Non-pigmented ciliary epithelial cell (primary cell): ENCODE measurements at regions not wholly inside any gene's neighbourhood (a gene's known extent, or its start where the extent isn't known, plus 50 kb on each side); places are given as distances from the start of the nearest gene placed in this dataset.

ENCODE experiments used
- DNase-seq: peaks from one replicate; pipeline ENCODE4 v3.0.0-alpha.2; 2010; ENCODE audit warnings: low read depth

- DNase-seq: no peak
Observed at GRCh38 chr6:14635934-14636591, 518.5 kb downstream of the CD83 start.

DNA sequence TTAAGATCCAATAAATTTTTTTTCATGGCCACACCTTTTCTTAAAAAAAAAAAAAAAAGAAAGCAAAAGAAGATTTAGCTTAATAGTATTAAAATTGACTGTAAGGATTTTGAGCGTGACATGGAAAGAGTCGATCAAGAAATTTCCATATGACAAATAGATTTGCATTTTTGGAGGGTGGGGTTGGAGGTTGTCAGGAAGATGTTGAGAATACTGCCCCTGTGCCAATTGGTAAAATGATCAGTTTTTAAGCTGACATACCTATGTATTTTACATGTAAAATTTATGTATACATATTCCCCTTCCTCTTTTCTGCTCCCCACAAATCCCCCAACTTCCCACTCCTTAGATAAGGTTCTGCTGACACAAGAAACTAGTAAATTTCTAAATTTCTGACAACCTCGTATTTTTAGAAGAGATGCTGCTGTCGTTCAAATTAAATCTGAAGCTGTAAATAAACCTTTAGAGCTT, 520.9 kb downstream of the CD83 start:
- no peak for DNase-seq

- DNase-seq: no peak
Observed at GRCh38 chr6:14638906-14639761, 521.6 kb downstream of the CD83 start.

DNA sequence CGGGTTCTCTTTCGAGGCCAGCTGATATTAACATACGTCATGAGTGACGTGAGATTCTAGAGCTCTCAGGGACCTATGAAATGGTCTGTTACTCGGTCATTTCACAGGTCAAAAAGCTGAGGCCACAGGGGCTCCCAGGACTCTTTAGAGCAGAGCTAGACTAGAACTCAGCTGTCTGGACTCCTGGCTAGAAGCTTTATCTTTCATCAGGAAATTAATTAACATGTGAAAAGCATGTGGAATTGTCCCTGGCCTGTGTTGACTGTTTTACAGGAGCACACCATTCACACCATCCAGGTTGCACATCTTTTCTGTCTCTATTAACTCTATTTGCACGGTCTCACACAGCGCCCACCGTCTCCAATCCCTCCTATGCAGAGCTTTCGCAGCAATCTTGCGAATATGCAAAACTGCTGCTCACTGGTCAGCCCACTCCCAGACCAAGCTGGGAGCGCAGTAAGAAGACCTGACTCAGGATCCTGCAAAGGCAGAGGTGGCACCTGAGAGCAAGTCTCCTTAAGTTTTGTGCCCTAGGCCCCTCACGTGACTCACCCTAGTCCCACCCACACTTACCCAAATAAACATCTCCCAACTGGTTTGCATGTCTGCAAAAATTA, 522.5 kb downstream of the CD83 start:
- DNase-seq: no peak

- no peak for DNase-seq
Observed at GRCh38 chr6:14640631-14641030, 523.1 kb downstream of the CD83 start.

DNA sequence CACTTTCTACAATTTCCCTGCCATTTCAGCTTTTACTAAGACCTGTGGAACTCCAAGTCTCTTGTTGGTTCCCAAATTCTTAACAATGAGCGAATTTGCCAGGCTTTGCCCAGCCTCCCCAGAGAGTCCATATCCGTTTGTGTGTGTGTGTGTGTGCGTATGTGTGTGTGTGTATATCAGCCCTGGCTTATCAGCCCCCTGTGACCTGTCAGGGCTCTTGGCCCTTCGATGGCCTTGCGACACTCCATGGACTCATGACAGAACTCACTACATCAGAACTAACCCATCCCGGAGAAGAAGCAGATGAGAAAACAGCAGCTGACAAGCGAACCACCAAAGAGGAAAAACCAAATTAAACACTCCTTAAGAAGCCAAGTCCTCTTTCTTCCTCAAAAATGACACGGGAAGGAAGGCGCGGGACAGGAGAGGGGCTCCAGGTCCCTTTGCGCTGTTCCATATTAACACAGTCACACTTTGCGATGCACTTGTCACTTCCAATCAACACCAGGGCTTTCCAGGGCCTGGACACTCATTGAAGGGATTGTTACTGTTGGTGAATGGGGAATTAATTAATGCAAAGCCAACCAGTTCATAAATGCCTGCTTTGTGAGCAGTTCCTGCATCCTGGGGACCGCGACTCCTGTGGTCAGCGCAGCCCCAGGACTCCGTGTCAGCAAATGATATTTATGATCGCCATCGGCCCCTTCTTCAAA, 524.0 kb downstream of the CD83 start:
- no peak for DNase-seq

- no peak for DNase-seq
Observed at GRCh38 chr6:14642136-14642505, 524.5 kb downstream of the CD83 start.

DNA sequence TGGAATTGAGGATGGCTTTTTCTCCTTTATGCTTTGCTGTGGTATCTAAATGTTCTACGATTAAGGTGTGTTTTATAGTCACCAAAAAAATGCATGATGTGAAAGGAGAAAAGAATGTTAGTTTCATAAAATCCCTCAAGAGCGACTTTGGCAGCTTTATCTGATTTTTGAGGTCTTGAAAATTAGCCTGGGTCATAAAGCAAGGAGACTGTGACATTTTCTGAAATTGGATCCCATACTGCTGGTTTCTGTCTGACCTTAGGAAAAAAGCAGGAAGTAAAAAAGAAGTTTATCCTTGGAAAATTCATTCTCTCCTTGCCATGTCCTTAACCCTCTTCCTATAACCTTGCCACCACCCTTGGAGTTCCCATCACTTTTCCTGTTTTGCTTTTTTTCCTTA, 525.3 kb downstream of the CD83 start:
- no peak for DNase-seq

- no peak for DNase-seq
Observed at GRCh38 chr6:14644381-14644780, 526.8 kb downstream of the CD83 start.

GRCh38 chr6:14645221-14645620, 527.6 kb downstream of the CD83 start:
- no peak for DNase-seq

DNA sequence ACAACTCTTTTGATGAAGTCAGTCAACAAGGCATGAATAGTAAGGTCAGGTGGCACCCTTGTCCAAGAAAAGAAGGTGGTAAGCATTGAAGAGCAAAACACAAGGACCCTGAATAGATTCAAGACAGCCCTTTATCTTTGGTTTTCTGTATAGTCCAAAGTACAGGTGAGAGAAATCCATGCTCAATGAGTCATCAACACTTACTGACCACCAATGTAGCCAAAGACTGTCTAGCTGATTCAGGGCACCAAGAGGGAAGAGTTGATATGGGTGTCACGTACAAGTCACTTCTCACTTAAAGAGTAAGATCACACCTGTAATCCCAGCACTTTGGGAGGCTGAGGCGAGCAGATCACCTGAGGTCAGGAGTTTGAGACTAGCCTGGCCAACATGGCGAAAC, 528.3 kb downstream of the CD83 start:
- DNase-seq: no peak

- no peak for DNase-seq
Observed at GRCh38 chr6:14646371-14646770, 528.8 kb downstream of the CD83 start.

DNA sequence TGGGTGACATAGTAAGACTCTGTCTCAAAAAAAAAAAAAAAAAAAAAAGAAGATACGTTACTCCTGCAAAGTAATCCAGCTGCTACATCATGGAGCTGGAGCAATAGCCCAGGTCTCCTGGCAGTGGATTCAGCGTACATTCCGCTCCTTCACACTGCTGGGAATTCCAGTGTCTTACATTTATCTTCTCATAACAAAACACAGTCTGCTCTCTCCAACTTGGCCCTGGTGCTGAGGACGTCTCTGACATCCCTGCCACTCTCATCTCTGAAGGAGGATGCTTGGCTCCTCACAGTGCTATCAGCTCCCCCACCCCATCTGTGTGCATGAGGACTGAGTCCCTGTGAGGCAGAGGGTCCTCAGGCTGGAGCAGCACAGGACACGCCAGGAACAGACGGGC, 529.8 kb downstream of the CD83 start:
- no peak for DNase-seq

GRCh38 chr6:14652536-14652935, 535.0 kb downstream of the CD83 start:
- DNase-seq: no peak

DNA sequence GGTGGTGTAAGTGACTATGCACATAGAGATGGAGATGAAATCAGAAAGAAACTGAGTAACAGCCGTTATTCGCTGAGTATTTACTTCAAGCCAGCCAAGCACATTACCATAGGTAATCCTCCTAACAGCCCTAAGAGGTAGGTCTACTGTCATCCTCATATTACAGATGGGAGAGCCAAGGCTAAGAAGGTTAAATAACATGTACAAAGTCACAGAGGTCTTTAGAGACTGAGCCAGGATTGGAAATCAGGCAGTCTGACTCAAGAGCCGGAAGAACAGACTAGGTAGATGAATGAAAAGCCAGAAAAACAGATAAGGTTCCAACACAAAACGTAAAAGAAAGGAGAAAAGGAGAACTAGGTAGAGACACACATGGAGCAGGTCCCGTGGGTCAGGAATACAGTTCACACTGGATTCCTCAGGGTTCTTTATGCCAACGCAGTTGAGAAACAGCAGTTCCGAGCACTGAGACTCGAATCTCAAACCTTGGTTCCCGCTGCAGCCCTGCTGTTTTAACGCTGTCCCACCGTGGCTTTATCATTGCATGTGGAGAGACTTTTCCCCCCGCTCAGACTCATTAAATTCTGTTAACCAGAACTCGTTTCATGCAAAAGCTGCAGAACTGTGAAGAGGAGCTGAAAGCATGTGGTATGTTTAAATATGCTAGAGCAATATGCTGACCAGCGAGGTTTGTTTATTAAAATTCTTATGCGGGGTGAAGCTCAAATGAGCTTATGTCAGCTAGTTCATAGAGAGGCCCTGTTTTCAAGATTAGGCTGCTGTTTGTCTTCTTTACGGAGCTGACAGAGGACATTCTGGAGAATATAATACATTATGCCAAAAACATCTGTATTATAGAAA, 537.9 kb downstream of the CD83 start:
- DNase-seq: no peak

DNA sequence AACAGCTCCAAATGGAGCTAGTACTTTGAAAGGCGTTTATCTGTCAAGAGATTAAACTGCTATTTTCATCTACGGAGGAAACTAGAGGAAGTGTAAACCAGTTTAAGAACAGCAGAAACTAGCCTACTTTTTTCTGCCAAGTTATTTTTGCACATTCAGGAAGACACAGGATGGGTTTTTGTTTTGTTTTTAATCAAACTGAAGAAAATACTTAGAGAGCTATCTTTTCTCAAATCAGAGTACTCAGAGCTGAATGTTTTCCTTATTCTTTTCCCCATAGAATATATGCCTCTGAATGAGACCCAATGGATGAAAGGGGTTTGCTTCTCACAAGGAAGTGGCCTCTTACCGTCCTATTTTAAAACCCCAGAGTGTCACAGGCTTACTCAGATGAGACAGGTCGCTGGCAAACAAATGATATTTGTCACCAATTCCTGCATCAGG, 538.5 kb downstream of the CD83 start:
- DNase-seq: no peak

- DNase-seq: no peak
Observed at GRCh38 chr6:14656649-14657048, 539.1 kb downstream of the CD83 start.

GRCh38 chr6:14658030-14658429, 540.5 kb downstream of the CD83 start:
- DNase-seq: no peak

GRCh38 chr6:14658886-14659561, 541.5 kb downstream of the CD83 start:
- no peak for DNase-seq

DNA sequence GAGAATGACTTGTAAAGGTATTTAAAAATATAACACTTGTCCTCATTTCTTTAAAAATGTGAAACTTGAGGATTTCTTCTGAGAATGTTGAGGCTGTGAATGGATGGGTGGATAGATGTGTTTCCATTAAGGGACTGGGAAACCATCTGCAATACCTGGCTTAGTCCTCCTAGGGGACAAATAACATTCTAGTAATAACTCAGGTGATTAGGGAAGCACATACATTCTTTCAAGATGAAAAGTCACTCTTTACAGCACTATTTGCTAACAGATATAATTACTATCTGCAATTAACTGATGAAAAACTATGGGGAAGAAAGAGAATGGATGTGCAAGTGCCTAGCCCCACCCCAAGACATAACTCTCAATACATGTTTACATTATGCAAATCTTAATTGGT, 542.3 kb downstream of the CD83 start:
- DNase-seq: no peak
